ENCODE measurements at regions not wholly inside any gene's neighbourhood (a gene's known extent, or its start where the extent isn't known, plus 50 kb on each side); places are given as distances from the start of the nearest gene placed in this dataset.

GRCh38 chr6:104126315-104127005 is 733.3 kb downstream of the HACE1 start:
- TF ChIP-seq GATA3 (IDR thresholded peaks at IDR 0.05; ENCODE audit: low read depth, low read length), result no peak
- no peak for TF ChIP-seq GATA2 (IDR thresholded peaks at IDR 0.05; ENCODE audit: low read depth, low read length)

Data from SH-SY5Y (cell line).